Mucosa of stomach (tissue), 1 donor: ENCODE measurements at regions not wholly inside any gene's neighbourhood (a gene's known extent, or its start where the extent isn't known, plus 50 kb on each side); places are given as distances from the start of the nearest gene placed in this dataset.

Experiments used
- H3K27me3 ChIP-seq: one replicate; pipeline ENCODE4 v1.7.0; 2013; ENCODE audit warnings: mild to moderate bottlenecking, low read length; ENCODE audit not compliant: control insufficient read depth, insufficient read depth
- H3K36me3 ChIP-seq: one replicate; pipeline ENCODE4 v1.7.0; 2013; ENCODE audit warnings: low read length; ENCODE audit not compliant: control insufficient read depth, insufficient read depth
- H3K4me1 ChIP-seq: one replicate; pipeline ENCODE4 v1.7.0; 2013; ENCODE audit warnings: mild to moderate bottlenecking, low read length; ENCODE audit not compliant: control insufficient read depth, insufficient read depth
- H3K4me3 ChIP-seq: one replicate; pipeline ENCODE4 v1.7.0; 2013; ENCODE audit warnings: low read length
- H3K9ac ChIP-seq: one replicate; pipeline ENCODE4 v1.7.0; 2013; ENCODE audit warnings: mild to moderate bottlenecking, low read length, moderate library complexity
- H3K9me3 ChIP-seq: one replicate; pipeline ENCODE4 v1.7.0; 2013; ENCODE audit warnings: mild to moderate bottlenecking, low read length, moderate library complexity; ENCODE audit not compliant: control insufficient read depth
- donor health status: Pancreatic carcinoma.

DNA sequence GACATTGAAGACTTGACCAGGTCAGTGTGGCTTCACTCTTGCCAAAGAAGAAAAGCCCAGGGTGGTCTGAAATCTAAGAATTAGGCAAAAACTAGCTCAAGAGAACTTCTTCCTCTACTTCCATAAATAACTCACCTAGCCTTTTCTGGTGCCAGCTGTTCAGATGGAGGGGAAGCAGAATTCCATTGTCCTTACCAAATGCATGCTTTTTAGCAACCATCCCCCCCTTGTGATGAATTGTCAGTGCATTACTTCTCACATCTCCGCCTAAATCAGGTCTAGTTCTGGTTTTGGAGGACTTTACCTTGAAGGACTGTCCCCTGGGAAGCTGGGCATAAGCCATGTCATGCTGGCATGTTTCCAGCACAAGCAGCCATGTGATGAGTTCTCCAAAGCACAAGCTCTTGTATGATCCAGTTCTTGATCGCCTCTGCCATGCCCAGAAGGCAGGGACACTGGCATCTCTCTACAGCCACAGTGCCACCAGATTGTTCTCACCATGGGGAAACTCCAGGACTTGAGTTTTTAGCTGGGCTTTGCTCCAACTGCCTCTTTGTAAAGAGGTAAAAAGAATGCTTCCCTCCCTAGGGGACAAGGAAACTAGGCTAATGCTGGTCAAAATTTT lies 96.4 kb upstream of the IL12A start:
- no peaks in the 10 kb centered on the region for H3K9me3 ChIP-seq
- no peaks in the 10 kb centered on the region for H3K36me3 ChIP-seq
- H3K27me3 ChIP-seq, result no peaks in the 10 kb centered on the region
- H3K9ac ChIP-seq, result no peak overlapping the region
- no peaks in the 10 kb centered on the region for H3K4me1 ChIP-seq
- H3K4me3 ChIP-seq, result no peak overlapping the region

DNA sequence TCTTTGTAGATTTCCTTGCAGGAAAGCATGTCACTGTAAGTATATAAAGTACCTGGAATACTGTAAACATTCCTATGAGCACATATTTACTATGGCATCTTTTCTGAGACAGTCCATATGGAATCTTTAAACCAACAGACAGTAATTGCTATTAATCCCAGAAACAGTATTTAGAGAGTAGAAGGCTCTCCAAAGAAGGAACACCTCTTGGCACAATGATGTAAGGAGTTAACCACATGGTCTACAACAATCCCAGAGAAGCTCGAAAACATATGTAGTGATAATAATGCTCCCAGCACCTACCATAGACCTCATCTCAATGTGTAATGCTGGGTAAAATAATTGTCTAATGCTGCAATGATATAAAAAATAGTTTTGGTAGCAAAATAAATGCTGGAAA lies 95.8 kb upstream of the IL12A start:
- Histone ChIP-seq H3K4me3 (no peak overlapping the region), H3K9ac (no peak overlapping the region), H3K27me3 (no peaks in the 10 kb centered on the region), H3K36me3 (no peaks in the 10 kb centered on the region), H3K4me1 (no peaks in the 10 kb centered on the region), H3K9me3 (no peaks in the 10 kb centered on the region)

DNA sequence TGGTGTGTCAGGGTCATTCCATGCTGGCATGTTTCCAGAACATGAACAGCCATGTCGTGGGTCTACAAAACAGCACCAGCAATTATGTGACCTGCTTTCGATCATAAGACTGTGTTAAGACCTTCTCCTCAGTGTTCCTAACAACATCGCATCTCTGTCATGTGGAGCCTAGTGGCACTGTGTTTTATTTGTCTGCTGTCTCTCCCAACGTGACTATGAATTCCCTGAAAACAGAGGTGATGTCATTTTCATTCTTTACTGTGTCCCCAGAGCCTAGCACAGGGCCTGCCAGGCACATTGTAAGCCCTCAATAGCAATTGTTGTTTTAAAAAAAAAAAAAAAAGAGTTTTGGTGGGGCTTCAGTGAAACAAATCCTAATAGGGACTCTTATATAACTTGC lies 94.2 kb upstream of the IL12A start:
- no peaks in the 10 kb centered on the region for H3K4me1 ChIP-seq
- H3K36me3 ChIP-seq, result no peaks in the 10 kb centered on the region
- no peaks in the 10 kb centered on the region for H3K9me3 ChIP-seq
- no peak overlapping the region for H3K9ac ChIP-seq
- H3K27me3 ChIP-seq, result no peaks in the 10 kb centered on the region
- no peak overlapping the region for H3K4me3 ChIP-seq

DNA sequence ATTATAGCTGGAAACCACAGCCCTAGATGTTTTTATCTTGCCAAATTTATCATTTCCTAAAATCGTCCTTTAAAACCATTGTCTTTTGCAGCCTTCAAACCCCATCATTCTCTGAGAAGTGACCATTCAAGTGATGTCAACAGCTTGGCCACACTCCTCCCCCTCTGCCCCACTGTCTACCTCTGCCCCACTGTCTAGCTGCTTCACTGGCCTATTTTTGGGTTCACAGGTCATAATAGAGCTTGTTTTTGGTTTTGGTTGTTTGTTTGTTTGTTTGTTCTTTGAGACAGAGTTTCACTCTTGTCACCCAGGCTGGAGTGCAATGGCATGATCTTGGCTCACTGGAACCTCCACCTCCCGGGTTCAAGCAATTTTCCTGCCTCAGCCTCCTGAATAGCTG lies 93.2 kb upstream of the IL12A start:
- H3K9me3 ChIP-seq, result no peaks in the 10 kb centered on the region
- no peaks in the 10 kb centered on the region for H3K27me3 ChIP-seq
- H3K9ac ChIP-seq, result no peak overlapping the region
- H3K4me1 ChIP-seq, result no peaks in the 10 kb centered on the region
- no peak overlapping the region for H3K4me3 ChIP-seq
- no peaks in the 10 kb centered on the region for H3K36me3 ChIP-seq

DNA sequence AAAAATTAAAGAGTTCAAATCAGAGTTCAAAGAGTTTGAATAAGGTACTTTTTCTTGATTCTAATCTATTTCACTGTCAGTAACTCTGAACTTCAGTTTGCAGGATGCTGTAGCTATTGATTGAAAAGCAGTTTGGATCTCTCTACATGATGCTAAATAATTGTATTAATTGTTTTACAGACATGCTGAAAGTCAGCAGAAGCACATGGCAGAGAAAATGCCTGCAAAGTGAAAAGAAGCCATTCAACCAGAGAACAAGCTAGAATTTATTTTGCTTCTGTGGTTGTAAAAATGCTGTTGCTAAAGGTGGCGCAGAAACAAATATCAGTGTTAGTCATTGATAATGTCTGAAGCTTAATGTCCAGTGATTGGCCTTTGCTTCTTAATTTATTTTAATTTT lies 92.1 kb upstream of the IL12A start:
- Histone ChIP-seq H3K36me3 (no peaks in the 10 kb centered on the region), H3K27me3 (no peaks in the 10 kb centered on the region), H3K4me1 (no peaks in the 10 kb centered on the region), H3K9me3 (no peaks in the 10 kb centered on the region), H3K4me3 (no peak overlapping the region), H3K9ac (no peak overlapping the region)

DNA sequence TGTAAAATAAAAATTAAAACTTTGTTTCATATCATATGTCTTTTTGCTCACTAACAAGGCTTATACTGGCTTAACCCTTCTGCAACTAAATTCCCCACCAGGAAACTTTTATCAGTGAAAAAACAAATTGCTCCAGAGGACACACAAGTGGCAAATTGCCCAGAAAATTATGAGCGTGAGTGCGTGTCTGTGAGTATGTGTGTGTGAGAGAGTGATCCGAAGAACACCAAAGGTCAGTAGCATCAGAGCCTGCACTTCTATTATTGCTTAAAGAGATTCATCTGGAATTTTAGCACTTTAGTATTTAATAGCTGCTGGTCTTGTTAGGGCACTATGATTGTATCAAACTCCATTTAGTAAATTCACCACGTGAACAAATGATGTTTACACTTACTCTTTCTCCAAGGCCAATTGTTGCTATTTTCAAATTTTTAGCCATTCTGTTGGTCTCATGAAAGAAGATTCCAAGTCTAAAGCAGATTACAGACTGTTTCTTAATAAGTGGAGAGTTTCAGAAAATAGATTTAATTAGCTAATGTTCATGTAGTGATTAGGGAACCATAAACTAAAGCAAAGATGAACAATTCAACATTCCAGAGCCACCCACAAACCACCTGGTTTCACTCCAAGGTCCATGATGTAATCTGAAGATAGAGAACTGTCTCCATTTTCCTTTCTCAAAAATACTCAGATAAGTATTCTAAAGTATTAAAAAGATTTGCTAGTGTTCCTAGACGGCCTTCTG lies 91.1 kb upstream of the IL12A start:
- H3K9ac ChIP-seq, result no peak overlapping the region
- no peaks in the 10 kb centered on the region for H3K36me3 ChIP-seq
- H3K9me3 ChIP-seq, result no peaks in the 10 kb centered on the region
- no peaks in the 10 kb centered on the region for H3K4me1 ChIP-seq
- no peaks in the 10 kb centered on the region for H3K27me3 ChIP-seq
- no peak overlapping the region for H3K4me3 ChIP-seq

DNA sequence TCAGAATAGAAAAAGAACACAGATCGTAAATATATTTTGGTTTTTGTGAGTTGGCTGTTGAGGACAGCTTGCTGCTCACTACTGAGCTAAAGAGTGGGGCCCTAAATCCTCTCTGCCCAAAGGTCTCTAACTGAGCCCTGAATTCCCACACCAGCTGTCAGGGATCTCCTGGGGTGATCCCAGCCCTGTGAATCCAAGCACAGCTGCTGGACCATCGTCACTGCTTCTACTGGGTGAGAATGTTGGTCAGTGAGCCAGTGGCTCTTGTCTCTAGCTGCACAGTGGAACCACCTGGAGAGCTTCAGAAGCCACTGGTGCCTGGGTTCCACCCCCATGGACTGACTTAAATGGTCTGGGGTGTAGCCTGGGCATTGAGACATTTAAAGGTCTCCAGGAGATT lies 90.5 kb upstream of the IL12A start:
- Histone ChIP-seq H3K27me3 (no peaks in the 10 kb centered on the region), H3K36me3 (no peaks in the 10 kb centered on the region), H3K4me1 (no peaks in the 10 kb centered on the region), H3K9ac (no peak overlapping the region), H3K4me3 (no peak overlapping the region), H3K9me3 (no peaks in the 10 kb centered on the region)

DNA sequence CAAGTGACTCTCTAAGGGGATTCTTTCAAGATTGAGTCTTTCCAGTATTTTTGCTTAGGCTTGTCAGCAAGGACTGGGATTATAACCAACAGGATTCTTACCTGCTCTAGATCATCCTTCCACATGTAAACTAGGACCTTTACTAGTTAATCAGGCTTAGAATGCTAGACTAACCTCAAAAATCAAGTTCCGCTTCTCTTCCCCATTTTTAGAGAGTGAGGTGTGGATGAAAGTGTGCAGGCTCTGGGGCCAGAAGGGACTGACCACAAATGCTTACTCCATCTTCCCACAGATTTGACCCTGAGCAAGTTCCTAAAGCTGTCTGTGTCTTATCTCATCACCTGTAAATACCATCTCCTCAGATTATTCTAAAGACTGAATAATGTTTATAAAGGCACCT lies 89.5 kb upstream of the IL12A start:
- no peaks in the 10 kb centered on the region for H3K4me1 ChIP-seq
- H3K9me3 ChIP-seq, result no peaks in the 10 kb centered on the region
- no peak overlapping the region for H3K4me3 ChIP-seq
- no peaks in the 10 kb centered on the region for H3K36me3 ChIP-seq
- no peaks in the 10 kb centered on the region for H3K27me3 ChIP-seq
- H3K9ac ChIP-seq, result no peak overlapping the region

DNA sequence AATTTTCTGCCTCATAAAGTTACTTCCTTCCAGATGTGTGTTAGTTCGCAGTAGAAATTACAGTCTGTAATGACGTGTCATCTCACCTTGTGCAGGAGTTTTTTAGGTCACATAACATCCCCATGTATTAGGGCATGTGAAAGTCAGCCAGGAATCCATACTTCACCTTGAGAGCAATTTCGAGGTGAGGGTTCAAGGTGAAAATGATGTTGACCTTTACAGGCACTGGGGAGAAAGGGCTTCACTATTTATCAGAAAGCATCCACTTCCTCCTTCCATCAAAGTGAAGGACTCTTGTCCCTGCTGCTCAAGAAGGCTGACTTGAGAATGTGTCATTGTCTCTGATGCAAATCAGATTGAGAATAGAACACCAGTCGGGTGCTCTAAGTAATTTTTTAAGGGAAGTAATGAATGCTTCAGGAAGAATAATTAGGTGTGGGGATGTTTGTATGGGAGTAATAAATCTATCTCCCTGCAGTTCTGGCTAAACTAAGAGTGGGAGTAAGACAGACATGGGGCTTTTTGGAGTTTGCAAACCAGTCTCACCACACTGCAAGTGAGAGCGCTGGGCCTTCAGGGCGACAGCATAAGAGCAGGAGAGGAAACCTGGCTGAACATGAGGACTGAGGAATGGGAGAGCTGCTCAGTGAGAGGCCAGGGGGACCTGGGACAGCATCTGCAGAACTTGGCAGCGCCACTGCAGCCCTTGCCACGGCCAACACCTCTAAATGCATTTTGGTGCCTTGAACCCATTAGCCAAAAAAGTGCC lies 85.9 kb upstream of the IL12A start:
- no peaks in the 10 kb centered on the region for H3K9me3 ChIP-seq
- H3K27me3 ChIP-seq, result no peaks in the 10 kb centered on the region
- H3K9ac ChIP-seq, result no peak overlapping the region
- no peaks in the 10 kb centered on the region for H3K36me3 ChIP-seq
- no peak overlapping the region for H3K4me3 ChIP-seq
- H3K4me1 ChIP-seq, result no peaks in the 10 kb centered on the region

DNA sequence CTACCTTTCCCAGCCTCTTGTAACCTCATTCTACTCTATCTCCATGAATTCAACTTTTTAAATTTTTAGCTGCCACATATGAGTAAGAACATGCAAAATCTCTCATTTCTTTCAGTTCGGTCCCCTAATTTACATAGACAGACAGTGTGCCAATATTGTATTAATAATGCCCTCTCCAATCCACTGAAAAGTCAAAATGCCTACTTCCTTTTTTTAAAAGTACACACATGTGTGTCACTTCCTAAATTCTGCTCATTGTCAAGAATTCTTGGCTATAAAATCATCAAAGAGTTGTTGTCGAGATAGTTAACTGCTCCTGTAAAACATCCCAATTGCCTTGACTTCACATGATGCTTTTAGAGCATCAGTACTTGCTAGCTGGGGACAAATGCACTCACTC lies 84.2 kb upstream of the IL12A start:
- no peak overlapping the region for H3K4me3 ChIP-seq

DNA sequence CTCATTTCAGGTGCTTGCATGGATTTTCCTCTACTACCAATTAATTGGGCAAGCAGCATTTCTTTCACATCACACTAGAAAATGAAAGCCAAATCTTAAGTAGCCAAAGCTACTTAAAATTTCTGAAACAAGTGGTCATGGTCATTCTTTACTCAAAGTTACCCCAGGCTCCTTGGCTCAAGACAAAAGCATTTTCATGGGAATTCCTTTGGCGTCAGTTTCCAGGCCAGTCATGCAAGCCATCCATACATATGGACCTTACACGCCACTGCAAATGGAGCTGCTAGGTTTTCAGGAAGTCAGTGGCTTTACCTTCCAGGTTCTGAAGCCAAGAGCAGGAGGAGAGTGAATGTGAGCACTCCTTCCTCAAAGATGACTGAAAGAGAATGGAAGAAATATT lies 83.7 kb upstream of the IL12A start:
- H3K4me3 ChIP-seq, result no peak overlapping the region
- H3K36me3 ChIP-seq, result no peaks in the 10 kb centered on the region
- no peaks in the 10 kb centered on the region for H3K4me1 ChIP-seq
- H3K27me3 ChIP-seq, result no peaks in the 10 kb centered on the region
- H3K9ac ChIP-seq, result no peak overlapping the region
- no peaks in the 10 kb centered on the region for H3K9me3 ChIP-seq

More for the DNA sequence above, 84.2 kb upstream of the IL12A start:
- no peaks in the 10 kb centered on the region for H3K4me1 ChIP-seq
- H3K36me3 ChIP-seq, result no peaks in the 10 kb centered on the region
- no peak overlapping the region for H3K9ac ChIP-seq
- no peaks in the 10 kb centered on the region for H3K9me3 ChIP-seq
- no peaks in the 10 kb centered on the region for H3K27me3 ChIP-seq

DNA sequence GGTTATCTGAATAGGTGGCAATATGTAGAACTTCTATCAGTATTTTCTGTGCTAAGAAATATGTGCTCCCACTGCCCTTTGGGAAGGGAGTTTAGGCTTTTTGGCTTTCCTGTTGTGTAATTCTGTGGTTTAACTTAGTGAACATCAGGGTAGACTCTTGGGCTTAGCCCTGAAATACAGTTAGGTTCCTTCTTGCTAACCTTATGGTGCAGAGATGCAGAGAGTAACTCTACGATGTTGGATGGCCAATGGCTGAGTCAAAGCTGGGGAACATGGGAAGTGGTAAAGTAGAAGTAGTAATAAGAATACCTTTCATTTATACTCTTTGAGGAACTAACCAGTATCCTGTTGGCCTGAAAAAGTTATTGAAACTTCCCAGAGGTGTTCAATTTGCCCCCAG lies 80.8 kb upstream of the IL12A start:
- Histone ChIP-seq H3K4me1 (peaks cover 5% of the 10 kb centered on the region), H3K9me3 (no peaks in the 10 kb centered on the region), H3K4me3 (no peak overlapping the region), H3K9ac (no peak overlapping the region), H3K36me3 (no peaks in the 10 kb centered on the region), H3K27me3 (no peaks in the 10 kb centered on the region)
